ENCODE measurements at regions not wholly inside any gene's neighbourhood (a gene's known extent, or its start where the extent isn't known, plus 50 kb on each side); places are given as distances from the start of the nearest gene placed in this dataset.

DNA sequence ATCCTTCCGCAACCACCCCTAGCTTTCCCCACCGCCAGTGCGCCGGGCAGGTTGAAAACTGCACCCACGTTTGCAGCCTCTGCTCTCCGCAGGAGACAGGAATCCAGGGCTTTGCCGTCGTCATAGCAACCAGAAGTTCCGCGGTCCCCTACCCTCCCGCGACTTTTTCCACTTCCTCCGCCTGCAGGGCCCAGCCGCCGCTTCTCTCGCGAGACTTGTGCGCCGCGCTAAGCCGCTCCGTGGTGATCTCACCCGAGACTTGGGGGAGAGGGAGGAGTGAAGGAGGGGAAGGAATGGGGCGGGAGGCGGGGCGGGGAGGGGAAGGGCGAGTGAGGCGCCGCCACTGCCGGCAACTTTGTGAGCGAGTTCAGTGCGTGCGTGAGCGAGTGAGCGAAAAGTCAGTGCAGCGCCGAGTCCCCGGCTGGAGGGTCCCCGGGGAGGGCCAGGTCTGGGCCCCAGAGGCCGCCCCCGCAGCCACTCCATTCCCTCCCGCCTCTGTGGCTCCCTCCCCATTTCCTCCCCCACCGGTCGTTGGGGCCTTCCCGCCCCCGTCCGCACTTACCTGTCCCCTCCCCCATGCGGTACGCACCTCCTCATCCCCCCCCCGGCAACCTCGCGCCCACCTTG lies 413.0 kb downstream of the PCNX1 start, which contains the start of gene SIPA1L1:
Gene SIPA1L1, plus strand, starts transcription at position 370 of the 627 bp plus-strand sequence.
- peak within 1 kb of the TSS; percentile 80 for H2AK5ac ChIP-seq (ENCODE audit: low read depth, low read length)
- dilution Hi-C loops (cut with HindIII; ENCODE audit: low sequenced_read_pairs, unreplicated experiment) (no loop called here), in situ Hi-C loops (cut with MboI; ENCODE audit: low sequenced_read_pairs) (no loop called here), intact Hi-C loops (cut with micrococcal nuclease) (loop anchor here (1.0 to 5.0 kb wide), 8 partner anchors 52 to 537 kb away; no protein-coding TSS in a partner anchor)
- peak within 1 kb of the TSS; percentile 69 for H2BK120ac ChIP-seq (ENCODE audit: low read depth, low read length)
- H3K79me1 ChIP-seq (ENCODE audit: low read depth in 1 of 2, low read length in 2 of 2): peaks cover 4 to 28% of the 10 kb centered on the region in 2 experiments; a peak in 3 of 4 replicates
- peak within 1 kb of the TSS; percentile 93 for H3K23ac ChIP-seq (ENCODE audit: low read depth, low read length)
- no peaks in the 10 kb centered on the region; the same call in 1 of the 2 replicates for H3K9me1 ChIP-seq (ENCODE audit: insufficient read depth, low read length)
- no peaks in the 10 kb centered on the region for H3K27me3 ChIP-seq (ENCODE audit: control insufficient read depth, insufficient read depth, low read length)
- H3K4me2 ChIP-seq (ENCODE audit: low read depth, low read length): peak within 1 kb of the TSS; percentile 97
- peak within 1 kb of the TSS; percentile 56 for H3K18ac ChIP-seq (ENCODE audit: low read depth, low read length)
- H3K14ac ChIP-seq (replicated peaks; ENCODE audit: low read depth, low read length): peak within 1 kb of the TSS; percentile 80
- no peaks in the 10 kb centered on the region for H3K9me3 ChIP-seq (ENCODE audit: control insufficient read depth, insufficient read depth, low read length)
- peak within 1 kb of the TSS; percentile 87 for H2AFZ ChIP-seq (replicated peaks; ENCODE audit: low read length, poor library complexity)
- H4K8ac ChIP-seq (ENCODE audit: low read depth in 2 of 2, low read length in 2 of 2): peak within 1 kb of the TSS; percentile 18 to 74
- peak within 1 kb of the TSS; percentile 85 for H3K9ac ChIP-seq (ENCODE audit: low read depth, low read length)
- peaks cover 5% of the 10 kb centered on the region for H3K4me1 ChIP-seq (ENCODE audit: control insufficient read depth, insufficient read depth, low read length)
- H3K36me3 ChIP-seq (ENCODE audit: control insufficient read depth, insufficient read depth, low read length): no peaks in the 10 kb centered on the region
- peak within 1 kb of the TSS; percentile 86 for H3K4ac ChIP-seq (ENCODE audit: low read depth, low read length)
- POLR2A ChIA-PET (ENCODE audit: unreplicated experiment): no interaction called here
- peak within 1 kb of the TSS; percentile 77 for H3K56ac ChIP-seq (ENCODE audit: extremely low read depth, insufficient read depth, low read length)
- 0% methylated on average over 2 of the region's 52 CpGs; no CpG with 5 or more reads in 1 of the 2 experiments for WGBS, 2 experiments (ENCODE audit: extremely low coverage in 2 of 2, insufficient read length in 1 of 2)
- DNase-seq (peak; percentile 99), ATAC-seq (ENCODE audit: low read depth) (peak; percentile 91)
- peak within 1 kb of the TSS; percentile 70 for H2AK9ac ChIP-seq (replicated peaks; ENCODE audit: low read depth, low read length, poor library complexity)
- H3K4me3 ChIP-seq (ENCODE audit: insufficient read depth, low read depth, low read length): peak within 1 kb of the TSS; percentile 96
- H2BK15ac ChIP-seq (ENCODE audit: low read depth, low read length): peak within 1 kb of the TSS; percentile 0; the same call in 1 of the 3 replicates
- peak within 1 kb of the TSS; percentile 92 for H2BK5ac ChIP-seq (ENCODE audit: low read depth, low read length, poor library complexity, severe bottlenecking)
- peak within 1 kb of the TSS; percentile 55 for H4K5ac ChIP-seq (ENCODE audit: low read depth, low read length)
- peak within 1 kb of the TSS; percentile 84 for H4K91ac ChIP-seq (ENCODE audit: insufficient read depth, low read depth, low read length)
- H3K27ac ChIP-seq (ENCODE audit: insufficient read depth, low read length): peak within 1 kb of the TSS; percentile 91
- H4K20me1 ChIP-seq (ENCODE audit: insufficient read depth, low read length): no peaks in the 10 kb centered on the region
- no TSS peak for BruUV-seq (replicated peaks)
- CTCF ChIA-PET: no interaction called here
- peak within 1 kb of the TSS; percentile 57; the same call in 1 of the 2 replicates for H2BK20ac ChIP-seq (ENCODE audit: low read depth, low read length)
- TF ChIP-seq FOS (IDR thresholded peaks at IDR 0.05; ENCODE audit: low read depth, low read length): no peak
- no peak for TF ChIP-seq BHLHE40 (IDR thresholded peaks at IDR 0.05; ENCODE audit: low read depth, low read length)
- TF ChIP-seq, protein P1, sequence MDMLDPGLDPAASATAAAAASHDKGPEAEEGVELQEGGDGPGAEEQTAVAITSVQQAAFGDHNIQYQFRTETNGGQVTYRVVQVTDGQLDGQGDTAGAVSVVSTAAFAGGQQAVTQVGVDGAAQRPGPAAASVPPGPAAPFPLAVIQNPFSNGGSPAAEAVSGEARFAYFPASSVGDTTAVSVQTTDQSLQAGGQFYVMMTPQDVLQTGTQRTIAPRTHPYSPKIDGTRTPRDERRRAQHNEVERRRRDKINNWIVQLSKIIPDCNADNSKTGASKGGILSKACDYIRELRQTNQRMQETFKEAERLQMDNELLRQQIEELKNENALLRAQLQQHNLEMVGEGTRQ (IDR thresholded peaks at IDR 0.05; ENCODE audit: low read depth, low read length): no peak
- no peak for TF ChIP-seq NFE2L2 (IDR thresholded peaks at IDR 0.05; ENCODE audit: low read depth, low read length)
- TF ChIP-seq, protein P2, sequence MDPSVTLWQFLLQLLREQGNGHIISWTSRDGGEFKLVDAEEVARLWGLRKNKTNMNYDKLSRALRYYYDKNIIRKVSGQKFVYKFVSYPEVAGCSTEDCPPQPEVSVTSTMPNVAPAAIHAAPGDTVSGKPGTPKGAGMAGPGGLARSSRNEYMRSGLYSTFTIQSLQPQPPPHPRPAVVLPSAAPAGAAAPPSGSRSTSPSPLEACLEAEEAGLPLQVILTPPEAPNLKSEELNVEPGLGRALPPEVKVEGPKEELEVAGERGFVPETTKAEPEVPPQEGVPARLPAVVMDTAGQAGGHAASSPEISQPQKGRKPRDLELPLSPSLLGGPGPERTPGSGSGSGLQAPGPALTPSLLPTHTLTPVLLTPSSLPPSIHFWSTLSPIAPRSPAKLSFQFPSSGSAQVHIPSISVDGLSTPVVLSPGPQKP (IDR thresholded peaks at IDR 0.05; ENCODE audit: borderline replicate concordance, low read depth, low read length): no peak
- peak; percentile 93 for TF ChIP-seq MXI1 (IDR thresholded peaks at IDR 0.05; ENCODE audit: borderline replicate concordance, low read depth, low read length)
- no peak for TF ChIP-seq RFX5 (IDR thresholded peaks at IDR 0.05; ENCODE audit: low read depth, low read length)
- no peak for TF ChIP-seq MAFK (IDR thresholded peaks at IDR 0.05; ENCODE audit: low read depth, low read length)
- no peak for TF ChIP-seq RCOR1 (IDR thresholded peaks at IDR 0.05; ENCODE audit: insufficient replicate concordance, low read length)
- TF ChIP-seq, protein P3, sequence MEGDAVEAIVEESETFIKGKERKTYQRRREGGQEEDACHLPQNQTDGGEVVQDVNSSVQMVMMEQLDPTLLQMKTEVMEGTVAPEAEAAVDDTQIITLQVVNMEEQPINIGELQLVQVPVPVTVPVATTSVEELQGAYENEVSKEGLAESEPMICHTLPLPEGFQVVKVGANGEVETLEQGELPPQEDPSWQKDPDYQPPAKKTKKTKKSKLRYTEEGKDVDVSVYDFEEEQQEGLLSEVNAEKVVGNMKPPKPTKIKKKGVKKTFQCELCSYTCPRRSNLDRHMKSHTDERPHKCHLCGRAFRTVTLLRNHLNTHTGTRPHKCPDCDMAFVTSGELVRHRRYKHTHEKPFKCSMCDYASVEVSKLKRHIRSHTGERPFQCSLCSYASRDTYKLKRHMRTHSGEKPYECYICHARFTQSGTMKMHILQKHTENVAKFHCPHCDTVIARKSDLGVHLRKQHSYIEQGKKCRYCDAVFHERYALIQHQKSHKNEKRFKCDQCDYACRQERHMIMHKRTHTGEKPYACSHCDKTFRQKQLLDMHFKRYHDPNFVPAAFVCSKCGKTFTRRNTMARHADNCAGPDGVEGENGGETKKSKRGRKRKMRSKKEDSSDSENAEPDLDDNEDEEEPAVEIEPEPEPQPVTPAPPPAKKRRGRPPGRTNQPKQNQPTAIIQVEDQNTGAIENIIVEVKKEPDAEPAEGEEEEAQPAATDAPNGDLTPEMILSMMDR (conservative IDR thresholded peaks at IDR 0.05; ENCODE audit: low read depth, low read length): no peak
- TF ChIP-seq SMC3 (IDR thresholded peaks at IDR 0.05; ENCODE audit: low read depth, low read length): peak; percentile 5; the same call in 1 of the 2 replicates
- no peak for TF ChIP-seq CEBPB (IDR thresholded peaks at IDR 0.05; ENCODE audit: low read depth, low read length)
- peak; percentile 94 for TF ChIP-seq POLR2A (IDR thresholded peaks at IDR 0.05; ENCODE audit: low read depth, low read length)
- TF ChIP-seq MAZ (IDR thresholded peaks at IDR 0.05; ENCODE audit: borderline replicate concordance, low read depth, low read length): peak; percentile 85; the same call in 1 of the 2 replicates
- TF ChIP-seq RAD21 (IDR thresholded peaks at IDR 0.05; ENCODE audit: low read length): peak; percentile 12
